Stimulated activated CD4-positive, alpha-beta T cell treated with anti-CD3 and anti-CD28 coated beads, Interleukin-1b, Interleukin-23, amount 100 ng/mL, for 24 hours (primary cell): ENCODE measurements at regions not wholly inside any gene's neighbourhood (a gene's known extent, or its start where the extent isn't known, plus 50 kb on each side); places are given as distances from the start of the nearest gene placed in this dataset.
"Not testable (repeated sequence)": the region's sequence is repeated elsewhere in the genome, so short reads cannot be mapped to it uniquely, and the experiment has no call there.

Experiments
- DNase-seq, 4 experiments: peaks; one replicate each; pipeline ENCODE4 v3.0.0-alpha.2; 2020; ENCODE audit warnings: low read depth in 4 of 4, low spot score in 1 of 4

DNA sequence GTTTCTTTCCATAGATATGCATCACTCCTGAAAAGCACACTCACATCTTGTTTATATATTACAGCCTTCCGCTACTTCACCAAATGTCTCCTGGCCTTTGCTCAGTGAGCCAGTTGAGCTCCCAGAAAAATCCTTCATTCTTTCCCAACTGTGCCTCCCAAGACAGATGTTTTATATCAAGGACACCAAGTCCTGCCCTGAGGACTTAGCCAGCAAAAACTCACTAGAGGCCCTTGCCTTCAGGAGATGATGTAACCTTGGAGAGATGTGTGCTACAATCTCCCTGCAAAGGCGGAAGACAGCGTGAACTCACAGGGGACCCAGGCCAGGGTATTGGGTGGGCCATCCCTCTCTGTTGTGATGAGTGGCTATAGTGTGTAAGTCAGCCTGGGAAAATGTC, 86.1 kb upstream of the CTAGE1 start:
- no peak for DNase-seq

DNA sequence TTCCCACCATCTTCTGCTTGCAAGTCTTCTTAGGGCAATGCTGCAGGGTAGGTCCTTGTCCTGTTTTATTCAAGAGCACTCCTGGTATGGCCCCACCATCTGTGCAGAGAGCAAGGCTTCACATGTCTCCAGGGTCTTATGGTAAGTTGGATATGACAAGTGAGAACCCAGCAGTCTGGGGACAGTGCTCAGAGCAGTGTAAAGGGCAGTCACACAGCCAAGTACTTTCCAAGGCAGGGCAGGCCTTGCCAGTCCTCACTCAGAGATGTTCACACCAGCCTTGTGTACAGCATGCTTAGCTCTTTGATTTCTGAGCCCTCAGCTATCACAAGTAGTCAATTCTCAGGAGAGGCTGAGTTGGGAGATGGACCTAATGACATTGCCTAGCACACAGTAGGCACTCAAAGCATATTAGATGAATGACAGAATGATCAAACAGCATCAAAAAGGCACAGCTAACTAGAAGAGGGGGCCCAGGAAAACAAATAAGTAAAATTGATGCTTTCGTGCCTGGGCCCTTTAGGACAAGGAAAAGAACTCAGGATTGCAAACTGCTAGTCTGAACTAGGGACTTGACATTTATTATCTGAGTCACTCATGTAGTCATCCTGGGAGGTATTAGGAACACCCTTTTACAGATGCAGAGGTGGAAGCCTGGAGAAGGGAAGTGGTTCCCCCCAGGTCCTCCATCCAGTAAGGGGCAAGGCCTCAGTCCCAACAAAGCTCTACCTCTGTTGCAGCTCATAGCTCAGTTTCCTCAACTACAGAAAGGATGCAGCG, 86.7 kb upstream of the CTAGE1 start:
- no peak for DNase-seq

DNA sequence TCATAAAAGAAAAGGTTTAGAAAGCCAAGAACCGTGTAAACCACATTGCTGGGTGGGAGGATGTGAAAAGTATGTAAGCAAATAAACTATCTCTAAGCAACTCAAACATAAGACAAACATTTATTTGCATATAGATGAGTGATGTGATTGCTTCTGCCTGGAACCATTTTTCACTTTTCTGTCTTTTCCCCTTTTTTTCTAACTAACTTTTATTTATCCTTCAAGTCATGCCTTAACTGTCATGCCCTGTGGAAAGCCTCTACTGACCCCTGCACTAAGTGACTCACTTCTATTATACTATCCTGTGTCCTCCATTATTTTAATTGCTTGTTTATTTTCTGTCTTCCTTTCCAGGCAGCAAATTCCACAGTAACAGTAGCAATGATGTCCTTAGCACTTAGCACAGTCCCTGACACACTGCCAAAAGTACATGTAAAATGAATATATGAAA, 87.5 kb upstream of the CTAGE1 start:
- no peak for DNase-seq

DNA sequence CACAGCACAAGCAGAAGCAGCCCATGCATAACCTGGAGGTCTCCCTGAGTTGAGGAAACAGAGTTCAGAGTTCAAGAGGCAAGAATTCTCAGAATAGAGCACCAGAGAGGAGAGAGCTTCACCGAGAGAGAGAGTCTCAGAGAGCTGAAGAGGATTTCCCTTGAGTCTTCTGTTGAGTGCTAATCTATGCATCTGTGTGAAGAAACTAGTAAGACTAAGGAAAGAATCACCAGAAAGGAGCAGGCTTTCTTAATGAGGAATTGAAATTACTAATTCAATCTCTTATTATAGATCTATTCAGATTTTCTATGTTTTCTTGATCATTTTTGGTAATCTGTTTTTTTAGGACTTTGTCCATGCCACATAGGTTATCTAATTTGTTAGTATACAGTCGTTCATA, 89.3 kb upstream of the CTAGE1 start:
- DNase-seq, result no peak

DNA sequence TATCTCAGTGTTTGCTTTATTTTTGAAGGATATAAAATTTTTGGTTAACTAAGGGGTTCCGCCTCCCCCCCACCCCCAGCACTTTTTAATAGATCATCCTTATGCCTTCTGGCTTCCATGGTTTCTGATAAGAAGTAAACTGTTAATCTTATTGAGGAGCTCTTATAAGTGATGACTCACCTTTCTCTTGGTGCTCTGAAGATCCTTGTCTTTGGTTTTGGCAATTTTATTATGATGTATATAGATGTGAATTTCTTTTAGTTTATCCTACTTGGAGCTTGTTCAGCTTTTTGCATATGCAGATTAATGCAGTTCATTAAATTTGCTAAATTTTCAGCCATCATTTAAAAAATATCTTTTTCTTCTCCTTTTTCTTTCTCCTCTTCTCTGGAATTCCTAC, 91.7 kb upstream of the CTAGE1 start:
- no peak for DNase-seq

DNA sequence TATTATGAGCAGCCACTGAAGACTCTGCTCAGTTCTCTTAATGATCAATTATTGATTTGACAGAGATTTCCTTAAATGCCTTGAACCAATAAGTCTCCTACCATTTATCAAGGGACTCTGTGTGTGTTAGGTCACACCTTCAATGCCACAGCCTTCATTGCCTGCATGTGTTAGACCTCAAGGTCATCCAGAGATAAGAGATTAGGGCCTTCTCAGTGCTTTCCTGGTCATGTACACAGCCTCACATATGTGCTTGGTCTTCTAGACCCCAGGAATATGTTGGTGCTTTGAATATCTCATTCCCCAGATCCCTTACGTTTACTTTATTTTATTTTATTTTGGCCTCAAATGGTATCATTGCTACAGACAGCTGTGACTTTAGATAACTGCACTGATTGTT, 93.0 kb upstream of the CTAGE1 start:
- DNase-seq, result no peak

DNA sequence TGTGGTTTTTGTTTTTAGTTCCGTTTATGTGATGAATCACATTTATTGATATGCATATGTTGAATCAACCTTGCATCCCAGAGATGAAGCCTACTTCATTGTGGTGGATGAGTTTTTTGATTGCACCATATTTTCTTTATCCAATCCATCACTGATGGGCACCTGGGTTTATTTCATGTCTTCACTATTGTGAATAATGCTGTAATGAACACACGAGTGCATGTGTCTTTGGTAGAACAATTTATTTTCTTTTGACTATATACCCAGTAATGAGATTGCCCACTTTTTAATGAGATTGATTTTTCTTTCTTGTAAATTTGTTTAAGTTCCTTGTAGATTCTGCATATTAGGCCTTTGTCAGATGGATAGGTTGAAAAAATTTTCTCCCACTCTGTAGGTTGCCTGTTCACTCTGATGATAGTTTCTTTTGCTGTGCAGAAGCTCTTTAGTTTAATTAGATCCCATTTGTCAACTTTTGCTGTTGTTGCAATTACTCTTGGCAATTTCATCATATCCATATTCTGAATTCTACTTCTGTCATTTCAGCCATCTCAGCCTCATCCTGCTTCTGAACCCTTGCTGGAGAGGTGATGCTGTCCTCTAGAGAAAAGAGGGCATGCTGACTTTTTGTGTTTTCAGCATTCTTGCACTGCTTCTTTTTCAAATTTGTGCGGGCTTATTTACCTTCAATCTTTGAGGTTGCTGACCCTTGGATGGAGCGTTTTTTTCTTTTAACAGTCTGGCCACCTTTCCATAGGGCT, 96.2 kb upstream of the CTAGE1 start:
- DNase-seq, result no peak

DNA sequence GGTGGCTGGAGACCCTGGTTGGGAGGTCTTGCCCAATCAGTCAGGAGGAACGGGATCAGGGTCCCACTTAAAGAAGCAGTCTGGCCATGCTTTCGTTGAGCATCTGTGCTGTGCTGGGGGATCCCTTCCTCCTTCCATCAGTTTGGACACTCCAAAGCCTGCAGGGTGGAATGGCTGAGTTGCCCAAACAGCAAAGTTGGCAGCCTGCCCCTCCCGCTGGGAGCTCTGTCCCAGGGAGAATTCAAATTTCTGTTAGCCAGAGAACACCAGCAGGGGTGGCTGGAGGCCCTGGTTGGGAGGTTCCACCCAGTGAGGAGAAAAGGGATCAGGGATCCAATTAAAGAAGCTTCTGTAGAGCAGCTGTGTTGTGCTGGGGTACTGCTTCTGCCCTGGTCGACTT, 96.9 kb upstream of the CTAGE1 start:
- DNase-seq, result no peak

DNA sequence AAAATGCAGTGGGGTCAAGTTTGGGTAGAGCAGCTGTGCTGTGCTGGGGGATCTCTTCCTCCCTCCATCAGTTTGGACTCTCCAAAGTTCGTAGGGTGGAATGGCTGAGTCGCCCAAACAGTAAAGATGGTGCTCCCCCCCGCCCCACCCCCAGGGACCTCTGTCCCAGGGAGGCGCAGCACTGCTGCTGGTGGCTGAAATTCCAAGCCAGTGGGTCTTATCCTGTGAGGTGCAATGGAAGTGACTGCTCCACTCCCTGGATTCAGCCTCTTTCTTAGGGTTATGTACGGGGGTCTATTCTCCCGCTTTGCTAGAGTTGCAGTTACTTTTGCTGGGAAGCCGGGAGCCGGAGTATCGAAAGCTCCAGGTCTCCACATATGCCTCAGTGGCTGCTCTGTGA, 97.5 kb upstream of the CTAGE1 start:
- no peak for DNase-seq

DNA sequence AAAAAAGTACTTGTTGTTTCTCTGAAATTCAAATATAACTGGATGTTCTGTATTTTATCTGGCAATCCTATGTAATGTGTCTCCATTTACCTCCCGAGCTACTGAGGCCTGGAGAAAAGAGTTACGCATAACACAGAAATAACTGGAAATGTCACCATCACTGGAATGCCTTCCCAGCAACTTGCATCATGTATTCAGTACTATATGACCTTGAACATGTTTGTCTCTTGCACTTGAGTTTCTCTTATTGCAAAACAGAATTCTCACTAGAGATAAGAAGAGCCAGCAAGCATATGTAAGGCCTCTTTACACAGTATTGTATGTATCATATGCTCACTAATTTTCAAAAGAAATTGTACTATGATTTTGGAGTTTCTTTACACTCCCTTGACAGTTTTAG, 99.6 kb upstream of the CTAGE1 start:
- no peak for DNase-seq

DNA sequence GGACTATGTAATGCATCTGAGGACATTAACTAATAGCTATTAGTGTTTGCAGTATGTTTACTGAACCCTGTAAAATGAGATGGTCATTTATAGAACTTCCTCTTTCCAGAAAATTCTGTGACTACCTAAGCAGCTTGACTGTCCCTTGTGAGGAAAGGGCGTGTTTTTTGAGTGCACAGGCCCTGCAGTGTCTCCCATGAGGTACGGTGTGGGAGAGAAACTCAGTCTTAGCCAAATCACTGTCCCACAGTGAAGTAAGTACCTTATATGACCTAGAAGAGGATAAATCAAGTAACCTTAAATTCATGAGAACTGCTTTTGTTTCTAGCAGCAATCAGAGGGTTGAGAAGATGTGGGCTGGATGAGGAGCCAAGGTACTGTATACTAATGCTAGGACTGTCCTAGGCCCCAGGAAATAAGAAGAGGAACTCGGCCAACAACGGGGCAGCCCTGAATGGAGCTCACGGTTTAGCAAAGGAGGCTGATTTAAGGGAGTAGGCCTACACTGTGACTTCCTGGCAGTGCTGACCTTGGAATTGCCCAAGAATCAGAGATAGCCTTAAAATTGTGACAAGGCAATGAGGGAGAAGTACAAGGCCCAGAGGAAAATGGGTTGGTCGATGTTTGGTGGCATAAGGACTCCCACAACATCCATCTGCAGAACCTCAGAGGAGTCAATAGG, 103.5 kb upstream of the CTAGE1 start:
- DNase-seq, result no peak

DNA sequence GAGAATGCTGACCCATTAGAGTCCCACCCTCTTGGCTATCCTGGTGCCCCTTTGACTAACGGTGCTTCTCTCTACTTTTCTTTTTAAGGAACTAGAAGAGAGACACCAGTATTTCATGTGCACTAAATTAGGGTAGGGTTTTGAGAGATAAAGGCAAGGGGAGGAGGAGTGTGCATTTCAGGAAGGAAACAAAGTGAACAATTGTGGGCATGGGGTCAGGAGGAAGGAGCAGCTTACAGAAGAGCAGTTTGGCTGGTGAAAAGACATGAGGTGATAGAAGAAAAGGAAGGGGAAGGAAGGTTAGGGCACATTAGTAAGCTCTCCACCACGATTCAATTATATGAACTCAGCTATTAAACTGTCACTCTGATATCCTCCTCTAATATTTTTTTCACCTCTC, 105.8 kb upstream of the CTAGE1 start:
- no peak for DNase-seq

DNA sequence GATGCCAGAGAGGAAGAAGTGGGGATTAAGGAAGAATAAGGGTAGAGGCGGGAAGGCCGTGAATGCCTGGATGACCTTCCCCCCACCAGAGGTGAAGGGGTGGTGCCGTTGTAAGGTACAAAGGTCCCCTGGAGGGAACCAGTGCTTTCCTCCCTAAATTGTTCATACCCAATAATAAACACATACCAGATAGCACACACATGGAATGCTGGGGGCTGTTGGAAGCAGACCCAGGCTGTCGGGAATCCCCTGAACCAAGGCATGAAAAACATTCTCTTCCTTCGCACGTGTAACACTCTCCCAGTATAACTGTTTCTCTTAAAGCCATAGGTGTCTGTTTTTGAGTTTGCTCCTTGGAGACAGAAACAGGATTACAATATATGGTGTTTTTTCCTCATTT, 107.1 kb upstream of the CTAGE1 start:
- DNase-seq, result no peak

DNA sequence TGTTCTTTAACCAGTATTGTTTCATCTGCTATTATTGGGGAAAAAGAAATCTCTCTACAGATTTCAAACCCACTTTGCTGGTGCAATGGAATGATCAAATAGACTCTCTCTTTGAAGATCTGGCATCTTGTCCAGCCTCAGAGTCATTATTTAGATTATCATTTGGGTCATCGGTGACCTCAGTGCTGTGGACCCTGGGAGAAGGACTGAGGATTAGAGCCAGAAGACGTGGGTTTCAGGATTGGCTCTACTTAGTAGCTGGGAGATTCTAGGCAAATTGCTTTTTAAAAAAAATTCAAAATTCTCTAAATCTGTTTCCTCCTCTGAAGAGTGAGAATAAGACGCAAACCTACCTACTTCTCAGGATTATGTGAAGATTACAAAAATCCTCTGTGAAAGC, 107.6 kb upstream of the CTAGE1 start:
- DNase-seq, result no peak

DNA sequence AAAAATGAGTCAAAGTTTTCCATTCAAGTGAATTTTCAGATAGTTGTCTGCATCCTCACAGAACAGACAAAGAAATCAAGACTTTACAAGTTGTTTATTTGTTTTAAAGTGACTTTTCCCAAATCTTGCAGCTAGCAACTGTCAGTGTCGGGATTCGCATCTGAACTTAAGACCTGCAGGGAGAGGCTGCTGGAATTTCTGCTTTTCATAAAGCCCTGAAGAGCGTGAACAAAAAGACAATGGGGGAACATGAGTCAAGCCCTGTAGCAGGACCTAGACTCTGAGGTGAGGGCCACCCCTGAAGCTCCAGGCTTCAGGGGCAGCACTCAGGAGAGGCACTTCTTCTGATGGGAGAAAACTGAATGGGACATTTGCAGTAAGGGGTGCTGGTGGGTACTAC, 108.2 kb upstream of the CTAGE1 start:
- no peak for DNase-seq

DNA sequence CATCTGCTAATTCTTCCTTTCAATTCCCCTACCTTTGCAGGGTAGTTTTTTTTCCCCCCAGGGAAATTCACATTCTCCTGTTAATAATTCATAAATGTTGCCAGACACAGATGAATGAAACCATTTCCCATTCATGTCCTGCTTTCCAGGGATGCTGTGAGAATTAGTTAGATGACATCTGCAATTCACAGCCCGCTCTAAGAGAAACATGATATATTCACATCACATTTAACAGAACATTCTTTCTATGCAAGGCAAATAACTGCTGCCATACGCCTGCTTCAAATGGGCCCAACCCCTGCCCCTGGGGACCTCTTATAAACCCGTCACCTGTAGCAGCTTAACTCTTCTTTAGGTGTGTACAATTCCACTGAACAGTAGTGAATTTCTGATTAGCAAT, 110.6 kb upstream of the CTAGE1 start:
- DNase-seq, result no peak

DNA sequence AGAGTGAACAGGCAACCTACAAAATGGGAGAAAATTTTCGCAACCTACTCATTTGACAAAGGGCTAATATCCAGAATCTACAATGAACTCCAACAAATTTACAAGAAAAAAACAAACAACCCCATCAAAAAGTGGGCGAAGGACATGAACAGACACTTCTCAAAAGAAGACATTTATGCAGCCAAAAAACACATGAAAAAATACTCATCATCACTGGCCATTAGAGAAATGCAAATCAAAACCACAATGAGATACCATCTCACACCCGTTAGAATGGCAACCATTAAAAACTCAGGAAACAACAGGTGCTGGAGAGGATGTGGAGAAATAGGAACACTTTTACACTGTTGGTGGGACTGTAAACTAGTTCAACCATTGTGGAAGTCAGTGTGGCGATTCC, 117.0 kb upstream of the CTAGE1 start:
- DNase-seq, result not testable (repeated sequence)

DNA sequence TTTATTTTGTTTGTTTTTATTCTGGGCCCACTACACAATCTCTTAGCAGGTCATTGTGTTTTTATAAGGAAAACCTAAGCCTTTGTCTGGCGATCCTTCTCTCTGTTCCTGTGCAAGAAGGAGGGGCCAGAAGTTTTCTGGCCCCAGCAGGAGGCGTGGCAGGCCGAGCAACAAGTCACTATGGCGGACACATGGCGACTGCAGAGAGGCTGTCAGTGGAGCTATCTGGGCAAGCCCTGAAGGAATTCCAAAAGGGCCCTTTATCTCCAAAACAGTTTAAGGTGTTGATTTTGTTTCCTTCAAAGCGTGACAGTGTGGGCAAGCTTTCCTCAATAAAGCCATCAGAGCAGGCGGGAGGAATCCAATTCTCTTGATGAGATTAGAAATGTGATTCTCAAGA, 118.8 kb upstream of the CTAGE1 start:
- no peak for DNase-seq

DNA sequence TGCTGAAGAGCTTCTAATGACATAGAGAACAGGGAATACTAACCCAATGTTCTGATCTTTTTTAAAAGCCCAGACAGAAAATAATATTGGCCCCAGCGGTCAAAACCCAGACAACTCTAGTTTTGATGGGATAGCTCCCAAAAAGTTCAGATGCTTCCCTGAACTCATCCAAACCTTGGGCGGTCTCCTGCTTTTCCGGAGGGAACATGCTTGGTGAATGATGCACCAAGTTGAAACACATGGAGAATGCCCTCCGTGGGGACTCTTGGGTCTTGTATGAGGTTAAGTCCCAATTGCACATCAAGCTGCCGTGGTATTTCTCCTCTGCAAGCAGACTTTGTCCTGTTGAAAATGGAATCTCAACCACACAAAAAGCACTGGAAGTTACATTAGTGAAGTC, 120.7 kb upstream of the CTAGE1 start:
- DNase-seq, result no peak

DNA sequence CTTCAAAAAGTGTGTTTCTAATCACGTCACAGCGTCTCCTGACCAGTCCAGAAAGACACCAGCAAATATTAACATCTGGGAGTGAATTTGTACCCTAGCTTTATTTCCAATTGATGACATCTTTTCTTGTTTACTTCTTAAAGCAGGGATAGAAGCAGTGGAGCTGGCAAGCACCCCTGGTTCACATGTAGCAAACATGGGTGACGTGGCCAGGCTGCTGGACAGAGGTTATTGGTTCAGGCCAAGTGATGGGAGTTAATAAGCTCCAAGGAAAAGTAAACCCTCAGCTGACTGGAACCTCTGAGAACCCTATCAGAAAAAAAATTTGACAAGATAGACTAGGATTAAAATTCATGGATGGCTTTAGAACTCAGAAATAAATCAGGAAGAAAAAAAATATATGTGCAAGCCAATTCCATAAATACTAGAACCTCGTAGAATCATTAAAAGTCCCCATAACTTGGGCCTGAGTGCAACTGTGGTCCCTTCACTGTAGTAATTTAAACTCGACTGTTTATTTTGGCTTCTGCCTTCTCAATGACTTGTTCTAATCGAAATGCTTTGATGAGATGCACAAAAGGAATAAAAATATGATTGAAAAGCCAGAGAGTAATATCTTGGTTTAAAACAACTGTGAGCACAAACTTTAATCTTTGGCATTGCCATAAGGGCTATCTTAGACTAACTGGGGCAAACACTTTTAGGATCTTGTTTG, 121.5 kb upstream of the CTAGE1 start:
- DNase-seq, result no peak

DNA sequence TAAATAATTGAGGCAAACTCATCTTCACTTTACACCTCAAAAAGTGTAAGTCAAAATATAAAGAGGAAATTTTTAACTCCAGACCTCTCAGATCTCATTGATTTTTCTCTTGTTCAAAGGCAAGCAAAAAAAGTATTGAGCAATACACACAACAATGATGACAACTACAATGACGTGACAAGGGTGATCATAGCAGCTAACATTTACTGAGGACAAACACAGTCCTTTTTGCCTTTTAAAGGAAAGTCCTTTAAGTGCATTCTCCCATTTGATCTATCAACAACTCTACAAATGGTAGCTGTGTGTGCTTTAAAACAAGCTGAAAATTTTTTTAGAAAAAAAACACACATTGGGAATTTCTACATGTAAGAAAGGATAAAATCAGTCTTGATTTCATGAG, 123.5 kb upstream of the CTAGE1 start:
- no peak for DNase-seq

DNA sequence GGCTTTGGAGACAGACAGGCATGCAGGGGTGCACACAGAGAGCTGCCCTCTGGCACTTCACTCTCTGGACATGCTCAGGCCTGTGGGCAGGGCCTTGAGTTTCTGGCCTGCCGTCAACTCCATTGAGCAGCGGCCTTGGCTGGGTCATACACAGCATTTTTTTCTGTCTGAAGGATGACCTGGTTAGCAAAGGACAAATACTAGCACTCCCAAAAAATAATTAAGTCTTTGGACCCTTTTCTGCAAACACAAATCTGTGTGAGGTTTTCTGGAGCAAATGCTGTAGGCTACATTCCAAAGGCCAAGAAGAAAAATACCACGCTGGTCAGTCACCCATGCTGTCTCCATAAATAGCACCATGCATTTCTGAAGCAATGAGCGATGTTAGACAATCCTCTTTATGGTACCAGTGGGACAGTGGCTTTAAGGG, 124.7 kb upstream of the CTAGE1 start:
- DNase-seq, result no peak
